ENCODE measurements at regions not wholly inside any gene's neighbourhood (a gene's known extent, or its start where the extent isn't known, plus 50 kb on each side); places are given as distances from the start of the nearest gene placed in this dataset.

DNA sequence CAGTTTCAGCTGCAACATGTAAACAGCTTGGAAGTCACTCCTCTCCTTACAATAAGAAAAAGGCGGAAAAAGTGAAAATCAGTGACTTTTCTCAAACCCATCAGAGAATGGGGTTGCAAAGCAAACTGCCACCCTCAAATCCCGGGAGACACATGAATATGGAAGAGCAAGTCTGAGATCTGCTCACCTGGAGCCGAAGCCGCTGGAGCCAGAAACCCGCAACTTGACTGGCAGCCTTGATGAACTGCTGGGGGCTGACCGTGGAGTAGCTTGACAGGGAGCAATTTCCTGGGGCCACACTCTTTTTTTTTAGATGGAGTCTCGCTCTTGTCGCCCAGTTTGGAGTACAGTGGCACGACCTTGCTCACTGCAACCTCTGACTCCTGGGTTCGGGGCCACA lies 208.2 kb downstream of the KIF26A start:
- no peaks in the 10 kb centered on the region for H3K27me3 ChIP-seq (ENCODE audit: insufficient read depth, low read length)
- ChIA-PET CTCF (no interaction called here), POLR2A (no interaction called here), RAD21 (ENCODE audit: low non-redundant PET in 1 of 2, low total read pairs in 2 of 2, uncharacterized antibody in 2 of 2, unreplicated experiment in 2 of 2) (no interaction called here)
- no peaks in the 10 kb centered on the region for H3K9me3 ChIP-seq (ENCODE audit: control insufficient read depth in 1 of 2, insufficient read depth in 1 of 2, low read depth in 1 of 2, low read length in 2 of 2)
- no TSS peak for BruUV-seq (replicated peaks)
- no peak overlapping the region for H3K9ac ChIP-seq (ENCODE audit: low read length)
- H3K79me2 ChIP-seq (ENCODE audit: insufficient read depth, low read length): no peaks in the 10 kb centered on the region
- intact Hi-C loops (cut with micrococcal nuclease): no loop called here
- H3K9me2 ChIP-seq (ENCODE audit: insufficient read depth): no peaks in the 10 kb centered on the region
- DNase-seq (ENCODE audit: low read depth, low spot score) (no peak), ATAC-seq (no peak)
- no peak for TF ChIP-seq FOSL1 (IDR thresholded peaks at IDR 0.05; ENCODE audit: low read depth)
- no peak for TF ChIP-seq SP1 (IDR thresholded peaks at IDR 0.05; ENCODE audit: low read depth)
- TF ChIP-seq, protein P1, sequence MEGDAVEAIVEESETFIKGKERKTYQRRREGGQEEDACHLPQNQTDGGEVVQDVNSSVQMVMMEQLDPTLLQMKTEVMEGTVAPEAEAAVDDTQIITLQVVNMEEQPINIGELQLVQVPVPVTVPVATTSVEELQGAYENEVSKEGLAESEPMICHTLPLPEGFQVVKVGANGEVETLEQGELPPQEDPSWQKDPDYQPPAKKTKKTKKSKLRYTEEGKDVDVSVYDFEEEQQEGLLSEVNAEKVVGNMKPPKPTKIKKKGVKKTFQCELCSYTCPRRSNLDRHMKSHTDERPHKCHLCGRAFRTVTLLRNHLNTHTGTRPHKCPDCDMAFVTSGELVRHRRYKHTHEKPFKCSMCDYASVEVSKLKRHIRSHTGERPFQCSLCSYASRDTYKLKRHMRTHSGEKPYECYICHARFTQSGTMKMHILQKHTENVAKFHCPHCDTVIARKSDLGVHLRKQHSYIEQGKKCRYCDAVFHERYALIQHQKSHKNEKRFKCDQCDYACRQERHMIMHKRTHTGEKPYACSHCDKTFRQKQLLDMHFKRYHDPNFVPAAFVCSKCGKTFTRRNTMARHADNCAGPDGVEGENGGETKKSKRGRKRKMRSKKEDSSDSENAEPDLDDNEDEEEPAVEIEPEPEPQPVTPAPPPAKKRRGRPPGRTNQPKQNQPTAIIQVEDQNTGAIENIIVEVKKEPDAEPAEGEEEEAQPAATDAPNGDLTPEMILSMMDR (IDR thresholded peaks at IDR 0.05 in 2 of 3, conservative IDR thresholded peaks at IDR 0.05 in 1 of 3; ENCODE audit: borderline replicate concordance in 1 of 3, insufficient read depth in 1 of 3, low read depth in 2 of 3, low read length in 2 of 3): no peak
- TF ChIP-seq, protein P2, sequence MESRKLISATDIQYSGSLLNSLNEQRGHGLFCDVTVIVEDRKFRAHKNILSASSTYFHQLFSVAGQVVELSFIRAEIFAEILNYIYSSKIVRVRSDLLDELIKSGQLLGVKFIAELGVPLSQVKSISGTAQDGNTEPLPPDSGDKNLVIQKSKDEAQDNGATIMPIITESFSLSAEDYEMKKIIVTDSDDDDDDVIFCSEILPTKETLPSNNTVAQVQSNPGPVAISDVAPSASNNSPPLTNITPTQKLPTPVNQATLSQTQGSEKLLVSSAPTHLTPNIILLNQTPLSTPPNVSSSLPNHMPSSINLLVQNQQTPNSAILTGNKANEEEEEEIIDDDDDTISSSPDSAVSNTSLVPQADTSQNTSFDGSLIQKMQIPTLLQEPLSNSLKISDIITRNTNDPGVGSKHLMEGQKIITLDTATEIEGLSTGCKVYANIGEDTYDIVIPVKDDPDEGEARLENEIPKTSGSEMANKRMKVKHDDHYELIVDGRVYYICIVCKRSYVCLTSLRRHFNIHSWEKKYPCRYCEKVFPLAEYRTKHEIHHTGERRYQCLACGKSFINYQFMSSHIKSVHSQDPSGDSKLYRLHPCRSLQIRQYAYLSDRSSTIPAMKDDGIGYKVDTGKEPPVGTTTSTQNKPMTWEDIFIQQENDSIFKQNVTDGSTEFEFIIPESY (IDR thresholded peaks at IDR 0.05; ENCODE audit: extremely low read depth, insufficient replicate concordance, low read length): no peak
- no peak for TF ChIP-seq SIN3A (IDR thresholded peaks at IDR 0.05; ENCODE audit: low read depth)
- no peak for TF ChIP-seq CBX3 (IDR thresholded peaks at IDR 0.05; ENCODE audit: low read depth)
- no peak for TF ChIP-seq RAD21 (IDR thresholded peaks at IDR 0.05; ENCODE audit: low read depth)
- H4K20me1 ChIP-seq (ENCODE audit: insufficient read depth): no peaks in the 10 kb centered on the region
- no peak overlapping the region for H2AFZ ChIP-seq (ENCODE audit: low read depth, low read length, poor library complexity, severe bottlenecking)
- no peak overlapping the region for H3K27ac ChIP-seq (ENCODE audit: low read depth, low read length)
- no peaks in the 10 kb centered on the region for H3K36me3 ChIP-seq (ENCODE audit: control insufficient read depth in 1 of 2, insufficient read depth in 2 of 2, low read length in 2 of 2)
- no peak overlapping the region for H3K4me3 ChIP-seq (replicated peaks in 1 of 2; ENCODE audit: low read depth in 1 of 2, low read length in 2 of 2)
- H3K4me1 ChIP-seq (ENCODE audit: control insufficient read depth in 1 of 2, insufficient read depth in 2 of 2, low read length in 2 of 2): peaks cover 4 to 9% of the 10 kb centered on the region in 2 experiments; a peak in 3 of 4 replicates
- H3K4me2 ChIP-seq (ENCODE audit: low read length): no peak overlapping the region
